ENCODE measurements at regions not wholly inside any gene's neighbourhood (a gene's known extent, or its start where the extent isn't known, plus 50 kb on each side); places are given as distances from the start of the nearest gene placed in this dataset.
"Not testable (repeated sequence)": the region's sequence is repeated elsewhere in the genome, so short reads cannot be mapped to it uniquely, and the experiment has no call there.

DNA sequence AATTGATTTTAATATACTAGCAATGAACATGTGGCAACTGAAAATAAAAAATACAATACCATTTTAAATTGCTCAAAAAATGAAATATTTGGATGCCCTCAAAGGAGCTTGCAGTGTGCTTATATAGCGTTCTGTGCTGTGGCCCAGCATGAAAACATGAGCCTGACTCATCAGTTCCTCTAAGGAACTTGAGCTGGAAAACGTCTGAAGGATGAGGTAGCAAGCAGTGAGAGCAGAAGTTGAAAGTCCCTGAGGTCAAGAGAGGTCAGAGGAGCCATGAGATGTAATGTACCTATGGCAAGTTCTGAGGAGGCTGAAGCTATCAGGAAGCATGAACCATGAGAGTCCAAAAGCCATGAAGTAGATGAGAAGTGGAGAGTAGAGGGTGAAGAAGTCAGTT lies 59.7 kb downstream of the HMGB3 start:
- intact Hi-C loops (cut with micrococcal nuclease), result no loop called here
- Mint-ChIP-seq H3K4me3 (no peak overlapping the region), H3K27me3 (ENCODE audit: low read depth) (no peaks in the 10 kb centered on the region), H3K27ac (no peak overlapping the region), H3K4me1 (ENCODE audit: low read depth) (no peaks in the 10 kb centered on the region), H3K9me3 (no peaks in the 10 kb centered on the region), H3K36me3 (ENCODE audit: low read depth) (no peaks in the 10 kb centered on the region)
- DNase-seq, result no peak
- CTCF ChIA-PET, result interaction anchor here (1.6 kb wide), 1 partner anchor 271 kb away, joined by 3 read pairs; no protein-coding TSS in a partner anchor

DNA sequence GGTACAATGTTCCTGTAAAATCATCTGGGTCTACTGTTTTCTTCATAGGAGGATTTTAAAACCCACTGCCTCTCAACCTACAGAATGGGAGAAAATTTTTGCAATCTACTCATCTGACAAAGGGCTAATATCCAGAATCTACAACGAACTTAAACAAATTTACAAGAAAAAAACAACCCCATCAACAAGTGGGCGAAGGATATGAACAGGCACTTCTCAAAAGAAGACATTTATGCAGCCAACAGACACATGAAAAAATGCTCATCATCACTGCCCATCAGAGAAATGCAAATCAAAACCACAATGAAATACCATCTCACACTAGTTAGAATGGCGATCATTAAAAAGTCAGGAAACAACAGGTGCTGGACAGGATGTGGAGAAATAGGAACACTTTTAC lies 83.2 kb downstream of the HMGB3 start:
- intact Hi-C loops (cut with micrococcal nuclease); H3K27ac Mint-ChIP-seq; H3K36me3 Mint-ChIP-seq (ENCODE audit: low read depth); H3K4me1 Mint-ChIP-seq (ENCODE audit: low read depth); H3K9me3 Mint-ChIP-seq; H3K27me3 Mint-ChIP-seq (ENCODE audit: low read depth); CTCF ChIA-PET; H3K4me3 Mint-ChIP-seq; DNase-seq: not testable (repeated sequence)

DNA sequence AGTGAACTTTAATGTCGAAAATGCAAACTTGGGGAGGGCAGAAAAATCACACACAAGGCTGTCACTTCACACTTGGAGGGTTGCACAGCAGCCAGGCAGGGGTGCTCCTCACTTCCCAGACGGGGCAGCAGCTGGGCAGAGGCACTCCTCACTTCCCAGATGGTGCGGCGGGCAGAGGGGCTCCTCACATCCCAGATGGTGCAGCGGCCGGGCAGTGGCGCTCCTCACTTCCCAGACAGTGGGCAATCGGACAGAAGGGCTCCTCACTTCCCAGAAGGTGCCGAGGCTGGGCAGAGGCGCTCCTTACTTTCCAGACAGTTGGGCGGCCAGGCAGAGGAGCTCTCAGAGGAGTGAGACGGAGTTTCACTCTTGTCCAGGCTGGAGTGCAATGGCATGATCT lies 90.6 kb downstream of the HMGB3 start:
- no peak for DNase-seq
- Mint-ChIP-seq H3K4me3 (no peak overlapping the region), H3K27ac (no peak overlapping the region), H3K4me1 (ENCODE audit: low read depth) (no peaks in the 10 kb centered on the region), H3K36me3 (ENCODE audit: low read depth) (no peaks in the 10 kb centered on the region), H3K27me3 (ENCODE audit: low read depth) (peaks cover 3% of the 10 kb centered on the region), H3K9me3 (no peaks in the 10 kb centered on the region)
- intact Hi-C loops (cut with micrococcal nuclease), result no loop called here
- CTCF ChIA-PET, result no interaction called here

DNA sequence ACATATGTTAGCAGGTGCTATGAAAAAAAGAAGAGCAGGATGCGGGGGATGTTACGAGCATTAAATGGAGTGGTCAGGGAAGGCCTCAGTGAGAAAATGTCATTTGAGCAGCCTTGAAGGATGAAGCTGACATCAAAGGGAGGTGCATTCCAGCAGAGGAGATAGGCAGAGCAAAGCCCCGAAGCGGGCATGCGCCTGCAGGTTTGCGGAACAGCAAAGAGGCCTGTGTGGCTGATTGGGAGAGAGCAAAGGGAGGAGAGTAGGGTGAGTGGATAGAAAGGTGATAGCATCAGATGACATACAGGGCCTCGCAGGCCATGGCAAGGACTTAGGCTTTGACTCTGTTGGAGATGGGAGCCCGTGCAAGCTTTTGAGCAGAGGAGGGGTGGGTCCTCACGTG lies 95.4 kb upstream of the GPR50 start:
- H3K4me1 Mint-ChIP-seq (ENCODE audit: low read depth), result peaks cover 2% of the 10 kb centered on the region
- H3K27me3 Mint-ChIP-seq (ENCODE audit: low read depth), result peaks cover 3% of the 10 kb centered on the region
- no peaks in the 10 kb centered on the region for H3K36me3 Mint-ChIP-seq (ENCODE audit: low read depth)
- no peaks in the 10 kb centered on the region for H3K9me3 Mint-ChIP-seq
- CTCF ChIA-PET, result interaction anchor here (1.6 to 3.3 kb wide), 3 partner anchors 306 to 313 kb away, joined by 11 to 48 read pairs (median 22); no protein-coding TSS in a partner anchor
- H3K4me3 Mint-ChIP-seq, result no peak overlapping the region
- DNase-seq, result no peak
- intact Hi-C loops (cut with micrococcal nuclease), result loop anchor here (5.0 to 10.0 kb wide), 3 partner anchors 184 to 1566 kb away; partner anchors contain the start of gene CD99L2
- no peak overlapping the region for H3K27ac Mint-ChIP-seq

DNA sequence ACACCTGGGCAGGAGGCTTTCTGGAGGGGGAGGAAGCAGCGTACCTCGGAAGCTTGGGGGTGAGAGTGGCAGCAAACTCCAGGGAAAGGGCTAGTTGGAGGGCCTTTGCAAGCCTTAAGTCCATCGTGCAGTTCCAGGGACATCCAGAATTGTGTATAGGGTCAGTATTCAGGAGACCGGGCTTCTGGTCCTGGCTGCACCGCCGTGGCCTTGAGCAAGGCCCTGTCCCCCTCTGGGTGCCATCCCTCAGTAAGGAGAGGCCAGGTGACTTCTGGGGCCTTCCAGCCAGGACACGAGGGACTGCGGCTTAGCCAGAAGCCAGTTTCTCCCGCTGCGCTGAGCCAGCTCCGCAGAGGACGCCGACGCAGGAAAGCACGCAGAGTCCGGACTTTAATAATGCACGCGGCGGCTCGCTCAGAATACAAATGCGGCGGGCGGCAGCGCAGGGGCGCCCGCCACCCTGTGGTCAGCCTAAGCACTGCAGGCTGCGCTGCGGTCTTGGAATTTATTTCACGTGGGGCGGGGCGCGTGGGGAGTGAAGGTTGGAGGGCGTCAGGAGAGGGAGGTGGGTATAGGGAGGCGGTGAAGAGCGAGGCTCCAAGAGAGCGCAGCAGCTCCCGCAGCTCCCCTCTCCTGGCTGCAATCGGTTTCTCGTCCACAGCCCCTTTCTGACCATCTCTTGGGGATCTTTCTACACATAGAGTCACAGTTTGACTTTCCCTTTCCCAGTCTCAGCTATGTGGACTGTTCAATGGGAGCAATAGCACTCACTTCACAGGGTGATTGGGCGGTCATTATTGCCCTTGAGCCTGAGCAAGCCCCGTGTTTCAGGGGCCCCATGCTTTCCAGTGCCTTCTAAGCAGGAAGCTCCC lies 94.1 kb upstream of the GPR50 start:
- H3K4me3 Mint-ChIP-seq, result no peak overlapping the region
- CTCF ChIA-PET, result interaction anchor here (1.1 to 3.3 kb wide), 7 partner anchors 18 to 314 kb away, joined by 3 to 48 read pairs (median 8); no protein-coding TSS in a partner anchor
- intact Hi-C loops (cut with micrococcal nuclease), result loop anchor here (1.0 to 10.0 kb wide), 5 partner anchors 100 to 1568 kb away; partner anchors contain the start of genes CD99L2 and HMGB3

DNA sequence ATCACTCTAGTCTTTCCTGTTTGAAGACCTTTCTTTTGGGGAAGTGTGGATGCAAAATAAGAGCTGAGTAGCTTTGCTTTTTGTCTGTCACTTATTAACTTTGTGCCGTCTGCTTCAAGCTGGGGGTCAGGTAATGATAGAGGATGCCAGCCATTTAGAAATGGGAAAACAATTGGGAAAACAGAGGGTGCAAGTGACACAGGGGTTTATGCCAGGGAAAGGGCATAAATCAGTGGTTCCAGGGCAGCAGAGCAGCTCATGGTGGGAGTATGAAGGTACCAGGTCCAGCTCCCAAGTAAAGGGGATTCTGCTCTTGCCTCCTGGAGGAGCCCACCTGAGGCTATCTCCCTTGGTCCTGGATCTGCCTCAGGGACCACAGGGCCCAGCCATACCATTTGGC lies 91.9 kb upstream of the GPR50 start:
- no peak overlapping the region for H3K4me3 Mint-ChIP-seq
- intact Hi-C loops (cut with micrococcal nuclease), result loop anchor here (5.0 to 10.0 kb wide), 3 partner anchors 187 to 1570 kb away; partner anchors contain the start of gene CD99L2
- H3K36me3 Mint-ChIP-seq (ENCODE audit: low read depth), result no peaks in the 10 kb centered on the region
- no peak overlapping the region for H3K27ac Mint-ChIP-seq
- CTCF ChIA-PET, result no interaction called here
- DNase-seq, result no peak
- H3K9me3 Mint-ChIP-seq, result no peaks in the 10 kb centered on the region
- H3K27me3 Mint-ChIP-seq (ENCODE audit: low read depth), result peaks cover 3% of the 10 kb centered on the region
- peaks cover 2% of the 10 kb centered on the region for H3K4me1 Mint-ChIP-seq (ENCODE audit: low read depth)

More for the DNA sequence above, 94.1 kb upstream of the GPR50 start:
- Mint-ChIP-seq H3K9me3 (no peaks in the 10 kb centered on the region), H3K36me3 (ENCODE audit: low read depth) (no peaks in the 10 kb centered on the region), H3K4me1 (ENCODE audit: low read depth) (peaks cover 2% of the 10 kb centered on the region), H3K27ac (no peak overlapping the region), H3K27me3 (ENCODE audit: low read depth) (peaks cover 3% of the 10 kb centered on the region)
- peak; percentile 61 for DNase-seq

DNA sequence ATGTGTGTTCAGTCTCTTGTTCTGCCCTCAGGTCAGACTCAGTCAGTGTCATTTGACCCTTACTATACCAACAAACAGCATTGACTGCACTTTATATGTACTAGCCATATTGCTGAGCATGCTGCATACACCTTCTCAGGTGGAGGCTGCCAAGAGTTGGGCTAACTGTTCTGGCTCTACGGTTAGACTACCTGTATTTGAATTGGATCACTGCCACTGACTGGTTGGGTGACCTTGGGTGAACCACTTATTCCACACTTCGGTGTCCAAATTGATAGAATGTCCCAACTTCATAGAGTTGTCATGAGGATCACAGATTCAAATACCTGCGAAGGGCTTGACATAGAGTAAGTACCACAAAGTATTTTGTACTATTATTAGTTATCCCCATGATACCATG lies 91.2 kb upstream of the GPR50 start:
- Mint-ChIP-seq H3K4me1 (ENCODE audit: low read depth) (peaks cover 2% of the 10 kb centered on the region), H3K4me3 (no peak overlapping the region), H3K27ac (no peak overlapping the region), H3K27me3 (ENCODE audit: low read depth) (peaks cover 7% of the 10 kb centered on the region), H3K9me3 (no peaks in the 10 kb centered on the region), H3K36me3 (ENCODE audit: low read depth) (no peaks in the 10 kb centered on the region)
- DNase-seq, result no peak
- CTCF ChIA-PET, result no interaction called here
- intact Hi-C loops (cut with micrococcal nuclease), result loop anchor here (10.0 kb wide), 1 partner anchor 1570 kb away; no protein-coding TSS in a partner anchor

DNA sequence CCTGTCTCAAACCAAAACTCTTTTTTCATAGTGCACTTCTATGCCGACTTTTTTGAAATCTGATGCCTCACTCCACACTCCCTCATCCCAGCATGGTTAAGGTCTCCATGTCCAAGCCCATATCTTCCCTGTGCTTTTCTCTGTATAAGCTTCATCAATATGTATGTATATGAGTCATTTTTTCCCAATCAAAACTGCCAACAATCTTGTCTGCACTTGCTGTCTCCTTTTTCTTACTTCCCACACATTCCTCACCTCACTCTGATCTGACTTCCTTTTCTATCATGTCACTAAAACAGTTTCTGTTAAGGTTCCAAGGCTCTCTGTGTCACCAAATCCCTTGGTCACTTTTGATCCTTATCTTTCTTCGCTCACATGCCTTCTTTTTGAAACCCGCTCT lies 88.2 kb upstream of the GPR50 start:
- H3K27me3 Mint-ChIP-seq (ENCODE audit: low read depth), result peaks cover 11% of the 10 kb centered on the region
- no peak overlapping the region for H3K4me3 Mint-ChIP-seq
- CTCF ChIA-PET, result no interaction called here
- no peaks in the 10 kb centered on the region for H3K36me3 Mint-ChIP-seq (ENCODE audit: low read depth)
- intact Hi-C loops (cut with micrococcal nuclease), result loop anchor here (10.0 kb wide), 1 partner anchor 1573 kb away; no protein-coding TSS in a partner anchor
- no peak overlapping the region for H3K27ac Mint-ChIP-seq
- no peak for DNase-seq
- no peaks in the 10 kb centered on the region for H3K4me1 Mint-ChIP-seq (ENCODE audit: low read depth)
- H3K9me3 Mint-ChIP-seq, result no peaks in the 10 kb centered on the region

DNA sequence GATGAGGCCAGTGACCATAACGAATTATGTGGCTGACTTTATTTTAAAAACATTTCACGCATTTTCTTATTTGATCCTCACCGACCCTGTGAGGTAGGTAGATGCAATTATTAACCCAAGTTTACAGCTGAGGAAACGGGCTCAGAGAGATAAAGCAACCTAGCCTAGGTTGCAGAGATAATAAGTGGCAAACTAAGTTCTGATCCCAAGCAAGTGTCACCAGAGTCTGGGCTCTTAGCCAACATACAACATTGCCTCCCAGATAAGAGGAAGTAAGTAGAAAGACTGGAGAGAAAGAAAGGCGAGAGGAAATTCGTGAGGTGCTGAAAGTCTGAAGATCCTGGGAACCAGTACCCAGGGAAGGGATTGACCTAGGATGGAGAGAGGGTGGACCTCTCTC lies 77.4 kb upstream of the GPR50 start:
- Mint-ChIP-seq H3K4me3 (no peak overlapping the region), H3K36me3 (ENCODE audit: low read depth) (no peaks in the 10 kb centered on the region), H3K4me1 (ENCODE audit: low read depth) (peaks cover 2% of the 10 kb centered on the region), H3K9me3 (no peaks in the 10 kb centered on the region), H3K27ac (no peak overlapping the region), H3K27me3 (ENCODE audit: low read depth) (peaks cover 2% of the 10 kb centered on the region)
- DNase-seq, result no peak
- CTCF ChIA-PET, result interaction anchor here (0.6 kb wide), 1 partner anchor 350 kb away, joined by 3 read pairs; no protein-coding TSS in a partner anchor
- intact Hi-C loops (cut with micrococcal nuclease), result no loop called here

DNA sequence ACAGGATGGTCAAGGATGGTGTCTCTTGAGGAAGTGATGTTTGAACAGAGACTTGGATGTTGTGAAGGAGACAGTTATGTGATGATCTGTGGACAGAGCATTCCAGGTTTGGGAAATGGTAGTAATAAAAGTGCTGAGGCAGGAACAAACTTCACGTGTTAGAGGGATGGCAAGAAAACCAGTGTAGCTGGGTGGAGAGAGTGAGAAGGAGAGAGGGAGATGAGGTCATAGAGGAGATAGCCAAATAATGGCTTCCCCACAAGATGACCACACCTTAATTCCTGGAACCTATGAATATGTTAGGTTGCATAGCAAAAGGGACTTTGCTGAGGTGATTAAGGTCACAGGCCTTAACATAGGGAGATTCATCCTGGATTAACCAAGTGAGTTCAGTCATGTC lies 75.6 kb upstream of the GPR50 start:
- Mint-ChIP-seq H3K27me3 (ENCODE audit: low read depth) (peaks cover 2% of the 10 kb centered on the region), H3K27ac (no peak overlapping the region), H3K36me3 (ENCODE audit: low read depth) (no peaks in the 10 kb centered on the region), H3K9me3 (no peaks in the 10 kb centered on the region), H3K4me3 (no peak overlapping the region), H3K4me1 (ENCODE audit: low read depth) (peaks cover 2% of the 10 kb centered on the region)
- CTCF ChIA-PET, result no interaction called here
- intact Hi-C loops (cut with micrococcal nuclease), result no loop called here
- DNase-seq, result no peak

DNA sequence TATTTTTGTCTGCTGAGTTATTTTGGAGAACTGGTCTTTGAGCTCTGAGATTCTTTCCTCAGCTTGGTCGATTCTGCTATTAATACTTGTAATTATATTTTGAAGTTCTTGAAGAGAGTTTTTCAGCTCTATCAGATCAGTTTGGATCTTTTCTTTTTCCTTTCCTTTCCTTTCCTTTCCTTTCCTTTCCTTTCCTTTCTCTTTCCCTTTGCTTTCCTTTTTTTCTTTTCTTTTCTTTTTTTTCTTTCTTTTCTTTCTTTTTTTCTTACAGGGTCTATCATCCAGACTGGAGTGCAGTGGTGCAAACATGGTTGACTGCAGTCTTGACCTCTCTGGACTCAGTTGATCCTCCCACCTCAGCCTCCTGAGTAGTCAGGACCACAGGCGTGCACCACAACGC lies 63.2 kb upstream of the GPR50 start:
- intact Hi-C loops (cut with micrococcal nuclease); H3K36me3 Mint-ChIP-seq (ENCODE audit: low read depth); CTCF ChIA-PET; H3K9me3 Mint-ChIP-seq; DNase-seq; H3K27ac Mint-ChIP-seq; H3K4me1 Mint-ChIP-seq (ENCODE audit: low read depth); H3K4me3 Mint-ChIP-seq: not testable (repeated sequence)
- H3K27me3 Mint-ChIP-seq (ENCODE audit: low read depth), result peaks cover 14% of the 10 kb centered on the region
